GM12891 (cell line): ENCODE measurements at regions not wholly inside any gene's neighbourhood (a gene's known extent, or its start where the extent isn't known, plus 50 kb on each side); places are given as distances from the start of the nearest gene placed in this dataset.

Source experiments
- PAX5 ChIP-seq: IDR thresholded peaks from 2 replicates; pipeline ENCODE4 v1.6.1; 2011; ENCODE audit warnings: low read length, moderate library complexity, mild to moderate bottlenecking; ENCODE audit not compliant: insufficient read depth, severe bottlenecking
- POLR2A ChIP-seq: IDR thresholded peaks from 2 replicates; pipeline ENCODE4 v1.6.1; 2011; ENCODE audit warnings: low read depth, low read length, control low read depth
- POLR2AphosphoS5 ChIP-seq: IDR thresholded peaks from 2 replicates; pipeline ENCODE4 v1.6.1; 2011; ENCODE audit warnings: low read depth, low read length, control low read depth
- POU2F2 ChIP-seq: IDR thresholded peaks from 2 replicates; pipeline ENCODE4 v1.6.1; 2011; ENCODE audit warnings: low read depth, mild to moderate bottlenecking, control low read depth, low read length, moderate library complexity
- SPI1 ChIP-seq: IDR thresholded peaks from 2 replicates; pipeline ENCODE4 v1.6.1; 2011; ENCODE audit warnings: low read depth, low read length, control low read depth

GRCh38 chr4:134560728-134561127 is 359.1 kb upstream of the PABPC4L start:
- TF ChIP-seq POLR2AphosphoS5 (no peak), POLR2A (no peak), SPI1 (no peak), PAX5 (no peak), POU2F2 (no peak)
